ENCODE measurements at regions not wholly inside any gene's neighbourhood (a gene's known extent, or its start where the extent isn't known, plus 50 kb on each side); places are given as distances from the start of the nearest gene placed in this dataset.

DNA sequence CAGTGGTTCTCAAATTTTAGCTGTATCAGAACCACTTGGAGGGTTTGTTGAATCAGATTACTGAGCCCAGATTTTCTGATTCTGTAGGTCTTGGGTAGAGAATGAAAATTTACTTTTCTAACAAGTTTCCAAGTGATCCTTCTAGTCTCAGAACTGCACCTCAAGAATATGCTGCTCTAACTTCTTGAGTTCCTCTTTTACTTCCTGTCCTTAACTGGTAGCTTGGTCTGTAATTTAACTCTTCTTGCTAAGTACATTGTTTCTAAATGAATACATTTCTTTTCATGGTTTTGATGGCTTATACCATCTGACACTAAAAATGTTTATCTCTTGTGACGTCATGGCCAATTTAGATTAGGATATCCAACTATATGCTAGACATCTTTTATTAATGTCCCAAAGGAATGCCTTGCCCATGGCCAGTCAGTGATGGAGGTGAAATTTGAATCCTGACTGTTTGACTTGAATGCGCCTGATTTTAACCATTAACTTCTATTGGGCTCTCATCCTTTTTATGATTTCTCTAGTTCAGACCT, 262.6 kb upstream of the NAALADL2 start:
- TF ChIP-seq ZNF274 (IDR thresholded peaks at IDR 0.05; ENCODE audit: low read depth, low read length): no peak
- no peak for TF ChIP-seq YY1 (IDR thresholded peaks at IDR 0.05; ENCODE audit: insufficient read depth, insufficient read length)
- TF ChIP-seq SUZ12 (IDR thresholded peaks at IDR 0.05; ENCODE audit: extremely low read depth, insufficient read depth, insufficient read length): no peak

Measured in NT2/D1 (cell line).